Heart left ventricle (tissue), 13 donors: ENCODE measurements at regions not wholly inside any gene's neighbourhood (a gene's known extent, or its start where the extent isn't known, plus 50 kb on each side); places are given as distances from the start of the nearest gene placed in this dataset.

Source experiments
- POLR2A ChIP-seq, 2 donors: fragments of 450-650 bp; IDR thresholded peaks; one replicate each; pipeline ENCODE4 v1.6.1; 2017; ENCODE audit warnings: antibody characterized with exemption in 2 of 2, mild to moderate bottlenecking in 2 of 2, moderate library complexity in 2 of 2
- TF ChIP-seq, protein P1 (sequence below), 12 donors: fragments of 200-600 bp; sonication (generic) in 4 of 12; IDR thresholded peaks; one replicate each; pipeline versions ENCODE4 v1.5.0 to v1.8.0; 2018 to 2022; ENCODE audit warnings: antibody characterized with exemption in 12 of 12, mild to moderate bottlenecking in 5 of 12
- donor health status: ischemic (EF 13 %, LVEDD 7.1; RV severe dilation, severe dysfunction).
- donor health status: DM: no; HTN: yes; CAD: no.
- donor health status: DM: no; HTN: no; CAD: no.
- donor health status: ischemic (EF 25% LVEDD 6.9; RV normal size, moderate dysfunction).
- donor health status: ischemic (EF 25% LVEDD 5.7; RV mildly dilated, moderate dysfunction).
- donor health status: ischemic (EF 35%, LVEDD 5.7; RV mildly dilated, moderate dysfunction).
- donor health status: nonischemic (EF 11% LVEDD 7.7; RV severe dilation, severe dysfunction).
- donor health status: DM: yes; HTN: yes; CAD: no.
- donor health status: PGD.
- donor health status: ischemic (EF 29% LVEDD 5.4; RV normal size, mild dysfunction).
- donor health status: nonischemic (EF 23%, LVEDD 6.1; RV moderate dilation, normal function).

DNA sequence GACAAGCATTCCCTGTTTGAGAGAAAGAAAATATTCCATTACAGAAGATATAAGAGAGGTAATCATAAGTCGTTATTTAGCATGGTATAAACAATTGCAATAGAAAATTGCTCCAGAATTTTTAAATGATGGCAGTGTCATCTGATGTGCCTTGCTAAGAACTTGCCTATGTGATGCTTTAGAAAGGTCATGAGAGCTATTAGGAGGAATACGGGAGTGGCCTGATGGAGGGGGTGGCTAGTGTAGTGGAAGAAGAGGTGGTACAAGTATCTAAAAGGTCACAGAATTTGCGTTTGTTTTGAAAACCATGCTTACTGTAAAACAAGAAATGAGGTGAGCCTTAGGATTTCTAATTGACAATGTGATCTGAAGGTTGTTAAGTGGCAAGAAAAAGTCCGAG lies 550.0 kb downstream of the TMX3 start:
- TF ChIP-seq, protein P1, sequence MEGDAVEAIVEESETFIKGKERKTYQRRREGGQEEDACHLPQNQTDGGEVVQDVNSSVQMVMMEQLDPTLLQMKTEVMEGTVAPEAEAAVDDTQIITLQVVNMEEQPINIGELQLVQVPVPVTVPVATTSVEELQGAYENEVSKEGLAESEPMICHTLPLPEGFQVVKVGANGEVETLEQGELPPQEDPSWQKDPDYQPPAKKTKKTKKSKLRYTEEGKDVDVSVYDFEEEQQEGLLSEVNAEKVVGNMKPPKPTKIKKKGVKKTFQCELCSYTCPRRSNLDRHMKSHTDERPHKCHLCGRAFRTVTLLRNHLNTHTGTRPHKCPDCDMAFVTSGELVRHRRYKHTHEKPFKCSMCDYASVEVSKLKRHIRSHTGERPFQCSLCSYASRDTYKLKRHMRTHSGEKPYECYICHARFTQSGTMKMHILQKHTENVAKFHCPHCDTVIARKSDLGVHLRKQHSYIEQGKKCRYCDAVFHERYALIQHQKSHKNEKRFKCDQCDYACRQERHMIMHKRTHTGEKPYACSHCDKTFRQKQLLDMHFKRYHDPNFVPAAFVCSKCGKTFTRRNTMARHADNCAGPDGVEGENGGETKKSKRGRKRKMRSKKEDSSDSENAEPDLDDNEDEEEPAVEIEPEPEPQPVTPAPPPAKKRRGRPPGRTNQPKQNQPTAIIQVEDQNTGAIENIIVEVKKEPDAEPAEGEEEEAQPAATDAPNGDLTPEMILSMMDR (IDR thresholded peaks at IDR 0.05), result no peak
- no peak for TF ChIP-seq POLR2A (IDR thresholded peaks at IDR 0.05)
